ENCODE measurements at regions not wholly inside any gene's neighbourhood (a gene's known extent, or its start where the extent isn't known, plus 50 kb on each side); places are given as distances from the start of the nearest gene placed in this dataset.

DNA sequence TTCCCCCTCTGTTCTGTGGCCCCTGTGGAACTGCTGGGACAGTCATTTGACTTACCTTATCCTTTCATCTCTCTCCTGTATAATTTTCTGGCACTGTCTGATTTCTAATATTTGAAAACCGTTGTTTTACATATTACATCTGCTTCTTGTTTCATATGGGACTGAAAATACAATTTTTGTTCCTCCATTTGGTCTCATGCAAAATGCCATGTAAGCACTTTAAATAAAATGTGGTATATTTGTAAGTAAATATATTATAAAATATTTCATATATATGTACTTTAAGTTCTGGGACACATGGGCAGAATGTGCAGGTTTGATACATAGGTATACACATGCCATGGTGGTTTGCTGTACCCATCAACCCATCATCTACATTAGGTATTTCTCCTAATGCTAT lies 93.9 kb upstream of the PLPPR5 start:
- TF ChIP-seq, protein P1, sequence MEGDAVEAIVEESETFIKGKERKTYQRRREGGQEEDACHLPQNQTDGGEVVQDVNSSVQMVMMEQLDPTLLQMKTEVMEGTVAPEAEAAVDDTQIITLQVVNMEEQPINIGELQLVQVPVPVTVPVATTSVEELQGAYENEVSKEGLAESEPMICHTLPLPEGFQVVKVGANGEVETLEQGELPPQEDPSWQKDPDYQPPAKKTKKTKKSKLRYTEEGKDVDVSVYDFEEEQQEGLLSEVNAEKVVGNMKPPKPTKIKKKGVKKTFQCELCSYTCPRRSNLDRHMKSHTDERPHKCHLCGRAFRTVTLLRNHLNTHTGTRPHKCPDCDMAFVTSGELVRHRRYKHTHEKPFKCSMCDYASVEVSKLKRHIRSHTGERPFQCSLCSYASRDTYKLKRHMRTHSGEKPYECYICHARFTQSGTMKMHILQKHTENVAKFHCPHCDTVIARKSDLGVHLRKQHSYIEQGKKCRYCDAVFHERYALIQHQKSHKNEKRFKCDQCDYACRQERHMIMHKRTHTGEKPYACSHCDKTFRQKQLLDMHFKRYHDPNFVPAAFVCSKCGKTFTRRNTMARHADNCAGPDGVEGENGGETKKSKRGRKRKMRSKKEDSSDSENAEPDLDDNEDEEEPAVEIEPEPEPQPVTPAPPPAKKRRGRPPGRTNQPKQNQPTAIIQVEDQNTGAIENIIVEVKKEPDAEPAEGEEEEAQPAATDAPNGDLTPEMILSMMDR (IDR thresholded peaks at IDR 0.05) = no peak
- TF ChIP-seq ZFX (IDR thresholded peaks at IDR 0.05; ENCODE audit: borderline replicate concordance) = no peak

Measured in 22Rv1 (cell line).